Myocyte (in vitro differentiated cells): ENCODE measurements at regions not wholly inside any gene's neighbourhood (a gene's known extent, or its start where the extent isn't known, plus 50 kb on each side); places are given as distances from the start of the nearest gene placed in this dataset.
A peak's percentile ranks its signal among the peaks of the same experiment; 100 is the strongest.

ENCODE experiments used
- DNase-seq: peaks from one replicate; pipeline ENCODE4 v3.0.0-alpha.2; 2012; ENCODE audit warnings: low read depth

GRCh38 chr2:13091455-13091854 is 374.7 kb downstream of the TRIB2 start:
- no peak for DNase-seq

- DNase-seq: no peak
These were observed 375.2 kb downstream of the TRIB2 start for GRCh38 chr2:13091861-13092378.

GRCh38 chr2:13093416-13093991 is 376.8 kb downstream of the TRIB2 start:
- no peak for DNase-seq

GRCh38 chr2:13102397-13103063 is 385.8 kb downstream of the TRIB2 start:
- DNase-seq: no peak

DNA sequence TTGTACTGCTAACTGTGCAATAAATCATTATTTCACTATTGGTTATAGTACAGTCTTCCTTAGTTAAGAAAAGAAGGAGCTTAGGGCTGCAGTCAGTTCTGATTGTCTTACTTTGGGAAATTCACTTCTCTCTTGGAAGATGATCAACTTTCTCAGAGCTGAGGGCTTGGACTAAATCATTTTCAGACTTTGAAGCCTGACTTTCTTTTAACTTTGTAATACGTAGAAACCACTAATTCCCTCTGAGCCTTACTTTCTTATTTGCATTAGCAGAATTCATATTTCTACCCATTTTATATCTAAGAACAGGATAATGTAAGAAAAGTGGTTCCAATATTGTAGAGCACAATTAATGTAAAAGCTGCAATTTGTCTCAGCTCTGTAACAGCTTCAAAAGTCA is 386.4 kb downstream of the TRIB2 start:
- DNase-seq: no peak

DNA sequence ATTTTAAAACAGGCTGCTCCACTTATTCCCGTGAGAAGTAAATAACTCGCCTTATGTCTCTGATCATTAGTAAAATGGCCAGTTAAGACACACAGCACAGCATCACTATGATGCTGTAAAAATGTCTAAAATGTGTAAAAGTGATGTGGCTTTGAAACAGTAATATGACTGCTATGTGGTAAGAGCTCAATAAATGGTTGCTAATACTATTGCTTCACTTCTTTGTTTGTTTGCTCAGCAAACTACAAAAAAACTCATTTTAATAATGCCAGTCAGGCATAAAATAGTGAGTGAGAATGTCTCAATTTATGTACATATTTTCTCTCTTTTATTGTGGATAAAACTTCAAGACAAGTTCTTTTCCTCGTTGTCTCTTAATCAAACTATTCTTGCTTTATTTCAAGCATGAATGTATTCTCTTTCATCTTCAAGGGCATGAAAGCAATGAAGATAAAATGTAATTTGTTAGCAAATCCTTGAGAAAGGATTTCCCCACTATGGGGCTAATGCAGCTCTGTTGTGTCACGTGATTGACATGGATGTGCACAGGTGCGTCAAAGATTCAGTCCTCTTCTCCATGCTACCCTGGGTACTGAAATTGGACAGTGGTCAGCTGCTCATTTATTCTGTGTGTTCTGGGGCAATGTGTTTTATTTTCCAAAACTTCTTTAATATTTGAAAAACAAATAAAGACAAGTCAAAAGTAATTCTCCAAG is 387.2 kb downstream of the TRIB2 start:
- no peak for DNase-seq

DNA sequence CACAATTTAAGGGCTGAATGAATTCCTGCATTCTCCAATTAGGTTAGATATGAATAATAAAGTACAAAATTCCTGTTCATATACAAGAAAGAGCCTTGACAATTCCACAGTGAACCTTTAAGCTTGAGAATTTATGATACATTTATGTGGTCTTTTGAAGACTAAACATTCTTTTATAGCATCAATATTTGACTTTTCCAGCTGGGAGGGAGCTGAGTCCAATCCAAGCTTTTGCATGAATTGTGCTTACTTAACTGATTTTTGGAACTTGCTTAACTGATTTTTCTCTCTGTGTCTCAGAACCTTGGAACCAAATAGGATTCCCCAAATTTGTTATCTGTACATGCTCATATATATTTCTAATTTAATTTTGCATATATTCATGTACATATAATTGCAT is 388.0 kb downstream of the TRIB2 start:
- no peak for DNase-seq

GRCh38 chr2:13106302-13106701 is 389.6 kb downstream of the TRIB2 start:
- DNase-seq: no peak

- no peak for DNase-seq
These were observed 392.8 kb downstream of the TRIB2 start for GRCh38 chr2:13109516-13109915.

GRCh38 chr2:13110825-13111224 is 394.1 kb downstream of the TRIB2 start:
- no peak for DNase-seq

DNA sequence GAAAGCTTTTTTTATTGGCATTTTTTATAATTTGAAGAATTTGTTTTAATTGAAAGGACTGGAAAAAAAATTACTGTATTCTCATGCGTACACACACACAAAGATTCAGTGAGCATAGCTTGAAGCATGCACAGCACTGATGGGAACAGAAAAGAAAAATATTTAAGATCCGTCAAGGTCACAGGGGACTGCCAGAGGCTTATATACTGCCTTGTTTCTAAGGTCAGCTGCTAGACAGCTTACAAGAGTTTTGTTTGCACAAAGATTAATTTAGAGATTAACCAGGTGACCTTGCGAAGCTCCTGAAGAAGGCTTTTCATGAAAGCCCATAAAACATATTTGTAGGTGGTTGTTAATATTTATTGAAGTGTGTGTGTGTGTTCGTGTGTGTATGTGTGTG is 396.3 kb downstream of the TRIB2 start:
- no peak for DNase-seq

- peak; percentile 3 for DNase-seq
These were observed 397.7 kb downstream of the TRIB2 start for GRCh38 chr2:13114391-13114790.

DNA sequence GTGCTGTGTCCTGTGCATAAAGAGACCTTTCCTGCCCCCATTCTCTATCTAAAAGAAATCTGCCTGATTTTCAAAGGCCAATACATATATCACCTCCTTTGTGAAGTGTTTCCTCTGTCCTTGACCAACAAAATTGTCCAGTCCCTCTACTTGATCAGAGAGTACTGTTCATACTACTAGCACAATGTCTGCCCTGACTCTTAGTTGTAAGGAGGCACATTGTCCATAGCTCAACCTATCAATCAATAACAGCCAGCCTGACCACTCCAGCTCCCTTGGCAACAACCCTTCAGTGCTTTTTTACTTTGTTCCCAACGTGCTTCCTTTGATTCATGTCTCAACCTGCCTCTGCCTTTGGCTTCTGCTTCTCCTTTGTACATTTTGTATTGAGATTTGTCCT is 398.9 kb downstream of the TRIB2 start:
- DNase-seq: no peak

DNA sequence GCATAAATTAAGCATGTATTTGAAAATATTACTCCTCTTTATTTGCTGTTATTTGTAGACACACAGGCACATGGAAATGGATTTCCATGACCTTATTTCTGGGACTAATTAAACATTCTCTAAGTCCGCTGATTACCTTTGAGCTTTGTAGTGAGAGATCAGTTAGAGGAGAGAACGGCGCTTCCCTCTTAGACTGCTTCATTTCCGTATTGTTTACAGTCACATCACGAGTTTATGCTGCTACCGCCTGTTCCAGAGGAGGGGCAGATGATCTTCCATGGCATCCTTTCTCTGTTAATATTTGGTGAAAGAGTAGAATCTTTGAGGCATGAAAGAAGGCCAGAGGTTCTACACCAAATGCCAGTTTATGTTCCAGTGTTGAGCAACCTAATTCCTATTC is 404.4 kb downstream of the TRIB2 start:
- no peak for DNase-seq

DNA sequence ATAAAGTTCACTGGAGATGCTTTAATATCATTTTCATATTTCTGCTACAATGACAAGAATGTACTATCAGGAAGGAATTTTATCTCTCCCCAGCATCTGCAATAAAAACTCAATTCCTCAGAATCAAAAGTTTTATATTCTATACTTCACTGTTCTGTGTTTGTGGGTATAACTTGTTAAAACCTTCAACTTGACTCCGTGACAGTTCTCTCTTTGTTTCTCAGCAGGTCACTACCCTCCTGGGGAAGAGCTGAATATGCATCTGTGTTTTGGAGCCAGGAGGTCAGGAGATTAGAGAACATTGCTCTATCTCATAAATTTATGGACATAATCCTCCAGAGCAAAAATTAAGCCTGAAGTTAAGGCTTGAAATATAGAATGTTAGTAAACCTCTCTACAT is 411.4 kb downstream of the TRIB2 start:
- no peak for DNase-seq

GRCh38 chr2:13135369-13135768 is 418.6 kb downstream of the TRIB2 start:
- no peak for DNase-seq

DNA sequence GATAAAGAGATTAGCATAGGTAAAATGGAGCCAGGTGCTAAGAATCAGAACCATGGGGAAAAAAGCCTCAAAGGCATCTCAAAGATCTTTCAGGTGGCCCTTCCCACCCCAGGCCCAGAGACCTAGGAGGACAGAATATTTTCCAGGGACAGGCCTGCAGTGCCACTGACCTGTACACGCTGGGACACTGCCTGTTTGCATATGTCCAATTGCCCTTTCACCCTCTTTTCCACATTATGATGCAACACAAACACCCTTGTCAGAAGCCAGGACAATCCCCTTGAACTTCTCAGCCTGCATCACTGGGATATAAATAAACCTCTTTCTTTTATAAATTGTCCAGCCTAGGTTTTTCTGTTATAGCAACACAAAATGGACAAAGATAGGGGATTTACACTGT is 419.1 kb downstream of the TRIB2 start:
- DNase-seq: no peak

DNA sequence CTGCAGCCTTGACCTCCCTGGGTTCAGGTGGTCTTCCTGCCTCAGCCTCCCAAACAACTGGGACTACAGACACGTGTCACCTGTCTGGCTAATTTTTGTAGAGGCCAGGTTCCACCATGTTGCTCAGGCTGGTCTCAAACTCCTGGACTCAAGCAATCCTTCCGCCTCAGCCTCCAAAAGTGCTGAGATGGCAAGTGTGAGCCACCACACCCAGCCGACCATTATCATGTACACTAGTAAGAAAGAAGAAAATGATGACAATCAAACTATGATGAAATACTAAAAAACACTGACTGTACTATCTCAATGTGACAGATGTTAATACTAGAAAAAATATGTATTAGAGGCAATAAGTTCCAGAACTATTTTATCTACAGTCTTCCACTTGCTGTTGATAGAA is 420.9 kb downstream of the TRIB2 start:
- no peak for DNase-seq

DNA sequence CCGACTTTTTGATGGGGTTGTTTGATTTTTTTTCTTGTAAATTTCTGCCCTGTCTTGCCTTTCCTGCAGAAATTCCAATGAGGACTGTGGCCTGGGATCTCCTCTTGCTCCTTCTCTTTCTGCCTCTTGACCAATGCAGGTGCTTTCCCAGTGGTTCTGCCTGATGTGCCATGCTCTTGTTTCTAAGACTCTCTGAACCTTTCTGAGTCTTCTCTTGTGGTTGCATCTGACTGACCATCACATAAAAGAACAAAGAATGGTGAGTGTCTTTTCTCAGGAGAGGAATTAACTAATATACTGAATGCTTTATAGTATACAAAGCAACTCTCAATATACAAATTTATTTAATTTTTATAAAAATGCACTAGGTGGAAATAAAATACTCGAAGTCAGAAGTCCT is 424.6 kb downstream of the TRIB2 start:
- DNase-seq: no peak

DNA sequence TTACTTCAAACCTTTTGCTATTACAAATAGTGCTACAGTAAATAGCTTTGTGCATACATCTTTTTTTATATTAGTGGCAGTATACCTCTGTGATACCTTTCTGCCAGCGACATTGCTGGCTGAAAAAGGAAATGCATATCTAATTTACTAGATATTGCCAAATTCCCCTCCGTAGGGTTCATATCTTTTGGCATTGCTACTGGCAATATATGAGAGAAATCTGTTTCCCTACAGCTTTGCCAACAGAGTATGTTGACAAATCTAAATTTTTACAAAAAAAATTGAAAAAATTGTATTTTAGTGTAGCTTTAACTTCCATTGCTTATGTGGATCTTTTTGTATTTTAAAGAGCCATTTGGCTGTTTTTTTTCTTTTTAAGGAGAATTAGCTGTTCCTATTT is 426.7 kb downstream of the TRIB2 start:
- DNase-seq: no peak

- DNase-seq: no peak
These were observed 440.2 kb downstream of the TRIB2 start for GRCh38 chr2:13156916-13157315.

DNA sequence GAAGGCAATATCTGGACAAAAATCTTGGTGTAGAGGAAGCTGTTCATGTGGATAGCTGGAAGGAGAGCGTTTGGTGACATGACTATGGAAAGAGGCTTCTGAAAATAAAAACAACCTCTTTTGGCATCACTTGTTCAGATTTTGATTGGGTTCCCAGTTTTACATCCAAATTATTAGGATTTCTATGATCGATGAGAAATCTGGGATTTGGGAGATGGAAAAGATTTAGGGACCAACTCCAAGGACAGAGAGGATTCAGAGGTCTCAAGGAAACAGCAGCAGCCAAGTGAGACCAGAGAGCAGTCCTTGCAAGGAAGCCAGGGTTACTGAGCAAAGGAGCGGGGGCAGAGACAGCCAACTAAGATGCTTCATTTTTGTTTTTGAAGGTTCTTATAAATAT is 441.7 kb downstream of the TRIB2 start:
- no peak for DNase-seq

DNA sequence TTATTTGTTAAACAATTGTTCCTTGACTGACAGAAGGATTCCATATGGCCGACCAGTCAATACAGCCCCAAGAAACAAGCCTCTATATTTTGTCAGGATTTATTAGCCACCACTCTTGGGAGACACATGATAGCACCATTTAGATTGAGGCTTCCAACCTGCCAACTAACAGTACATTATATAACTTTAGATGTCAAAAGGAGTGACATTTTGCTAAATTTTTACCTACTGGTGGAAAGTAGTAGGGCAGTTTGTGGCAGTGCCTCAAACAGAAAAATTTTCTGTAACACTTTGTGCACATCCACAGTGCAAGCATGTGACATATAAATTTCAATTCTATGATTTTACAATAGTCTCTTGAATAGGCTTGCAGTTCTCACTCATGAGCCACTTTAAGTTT is 464.0 kb downstream of the TRIB2 start:
- no peak for DNase-seq
